ENCODE measurements at regions not wholly inside any gene's neighbourhood (a gene's known extent, or its start where the extent isn't known, plus 50 kb on each side); places are given as distances from the start of the nearest gene placed in this dataset.

DNA sequence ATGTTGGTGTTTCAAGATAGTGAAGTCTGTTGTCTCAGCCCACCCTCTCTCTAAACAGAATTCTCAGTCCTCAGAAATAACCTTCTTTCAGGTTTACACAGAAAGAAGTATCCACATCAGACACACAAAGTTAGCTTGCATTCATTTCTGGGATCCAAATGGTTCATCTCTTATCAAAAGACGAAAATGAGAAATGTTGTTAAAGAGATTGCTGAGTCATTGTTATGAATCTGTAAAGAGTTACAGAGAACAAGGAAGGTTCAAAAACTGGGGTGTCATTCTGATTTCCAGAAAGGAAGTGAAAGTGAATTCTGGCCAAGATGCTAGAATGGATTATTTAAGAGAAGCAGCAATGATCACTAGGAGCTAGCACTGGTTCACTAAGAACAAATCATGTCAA is 90.5 kb upstream of the ATXN1 start:
- no peak for DNase-seq (ENCODE audit: low spot score)

DNA sequence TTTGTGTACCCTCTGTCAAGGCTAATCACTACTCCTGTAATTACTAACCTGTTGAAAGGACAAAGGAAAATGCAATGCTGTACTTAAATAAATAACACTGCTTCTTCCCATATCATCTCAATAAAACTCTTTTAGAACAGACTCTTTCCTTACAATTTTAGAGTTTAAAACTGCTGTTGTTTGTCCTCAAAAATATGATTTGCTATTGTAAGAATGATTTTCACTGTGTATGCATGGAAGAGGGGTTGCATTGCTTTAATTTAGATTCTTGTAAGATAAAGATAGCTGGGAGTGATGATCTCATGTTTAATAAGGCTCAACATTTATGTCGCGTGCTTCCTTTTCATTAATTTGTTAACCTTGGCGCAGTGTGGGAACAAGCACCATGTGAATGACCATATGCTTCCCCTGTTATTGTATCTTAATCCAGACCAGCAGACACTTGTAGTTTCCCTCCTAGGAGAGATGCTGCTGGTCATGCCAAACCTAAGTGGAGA is 89.8 kb upstream of the ATXN1 start:
- no peak for DNase-seq (ENCODE audit: low spot score)

GRCh38 chr6:16850681-16851026 is 89.4 kb upstream of the ATXN1 start:
- DNase-seq (ENCODE audit: low spot score) = no peak

DNA sequence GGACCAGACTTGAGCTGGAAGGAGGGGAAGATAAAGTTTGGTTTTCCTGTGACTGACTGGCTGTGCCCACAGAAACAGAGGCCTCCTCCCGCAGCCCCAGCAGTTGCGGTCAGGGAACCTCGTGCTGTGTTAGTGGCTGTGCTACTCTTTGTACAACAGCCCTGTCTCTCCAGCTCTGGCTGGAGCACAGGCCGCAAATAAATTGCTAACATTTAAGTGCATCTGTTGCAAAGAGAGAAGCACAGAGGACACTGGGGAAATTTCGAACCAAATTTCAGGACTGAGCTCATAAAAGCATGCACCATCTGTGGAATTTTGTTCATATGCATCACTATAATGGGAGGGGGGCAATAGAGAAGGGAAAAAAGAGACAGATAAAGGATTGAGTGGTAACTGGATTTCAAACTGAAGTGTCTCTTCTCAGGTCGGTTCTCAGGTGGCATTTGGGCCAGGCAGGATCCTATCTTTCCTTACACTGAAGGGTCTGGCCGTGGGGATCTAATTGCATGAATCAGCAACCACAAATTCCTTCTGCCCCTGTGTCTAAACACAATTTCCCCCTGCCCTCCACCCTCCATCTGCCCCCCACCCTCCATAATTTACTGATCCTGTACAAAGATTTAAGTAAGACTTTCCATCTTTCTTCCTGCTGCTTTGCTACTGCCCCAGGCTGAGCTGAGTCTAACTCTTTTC is 88.9 kb upstream of the ATXN1 start:
- DNase-seq (ENCODE audit: low spot score) = no peak

GRCh38 chr6:16849280-16849987 is 88.2 kb upstream of the ATXN1 start:
- DNase-seq (ENCODE audit: low spot score) = no peak

GRCh38 chr6:16846399-16846778 is 85.1 kb upstream of the ATXN1 start:
- DNase-seq (ENCODE audit: low spot score) = no peak

DNA sequence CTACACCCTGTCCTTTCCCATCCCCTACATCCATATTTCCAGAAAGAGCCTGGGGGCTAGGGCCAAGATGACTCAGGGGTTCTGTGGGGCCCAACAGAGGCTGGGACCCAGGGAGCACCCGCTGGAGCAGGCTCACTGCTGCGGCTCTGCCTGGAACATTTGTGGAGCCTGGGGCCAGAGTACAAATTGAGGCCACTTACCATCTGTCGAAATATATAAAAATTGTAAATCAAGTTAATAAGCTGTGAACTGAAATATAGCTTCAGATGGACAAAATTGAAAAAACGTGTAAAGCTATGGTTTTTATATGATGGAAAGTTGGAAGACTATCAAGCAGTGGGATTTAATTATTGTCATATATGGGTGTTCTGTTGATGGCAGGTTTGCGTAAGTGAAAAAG is 82.9 kb upstream of the ATXN1 start:
- DNase-seq (ENCODE audit: low spot score) = no peak

DNA sequence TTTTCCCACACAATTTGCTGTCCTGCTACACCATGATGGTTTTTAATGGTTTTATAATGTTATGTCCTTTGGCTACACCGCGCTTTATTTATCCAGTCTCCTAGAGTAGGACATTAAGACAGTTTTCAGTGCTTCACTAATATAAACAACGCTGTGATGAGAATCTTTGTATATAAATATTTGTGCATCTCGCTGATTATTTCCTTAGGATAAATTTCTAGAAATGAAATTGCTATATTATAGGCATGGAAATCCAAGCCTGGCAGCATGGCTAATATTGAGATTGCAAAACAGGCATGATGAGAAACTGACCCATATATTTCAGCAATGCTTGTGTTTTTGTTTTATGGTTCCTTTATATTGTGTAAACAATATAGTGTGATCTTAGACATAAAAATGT is 81.4 kb upstream of the ATXN1 start:
- no peak for DNase-seq (ENCODE audit: low spot score)

DNA sequence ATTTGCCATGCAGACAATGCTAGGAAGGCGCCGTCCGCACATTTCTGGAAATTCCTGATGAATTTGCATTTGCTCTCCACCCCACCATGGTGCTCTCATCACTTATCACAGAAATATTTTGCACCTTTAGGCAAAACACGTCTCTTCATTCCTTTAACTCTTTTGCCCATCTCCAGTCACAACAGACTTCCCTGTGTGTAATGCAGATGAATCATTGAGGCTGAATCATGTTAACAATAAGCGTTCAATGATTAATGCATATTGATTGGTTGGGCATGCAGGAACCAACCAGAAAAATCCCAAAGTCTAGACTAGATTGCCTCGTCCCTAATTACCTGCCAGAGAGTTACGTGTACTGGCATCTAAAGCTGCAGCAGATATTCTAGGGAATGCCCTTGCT is 80.0 kb upstream of the ATXN1 start:
- DNase-seq (ENCODE audit: low spot score) = no peak

GRCh38 chr6:16840725-16841124 is 79.5 kb upstream of the ATXN1 start:
- no peak for DNase-seq (ENCODE audit: low spot score)

- no peak for DNase-seq (ENCODE audit: low spot score)
These were observed 79.0 kb upstream of the ATXN1 start for GRCh38 chr6:16840291-16840690.

DNA sequence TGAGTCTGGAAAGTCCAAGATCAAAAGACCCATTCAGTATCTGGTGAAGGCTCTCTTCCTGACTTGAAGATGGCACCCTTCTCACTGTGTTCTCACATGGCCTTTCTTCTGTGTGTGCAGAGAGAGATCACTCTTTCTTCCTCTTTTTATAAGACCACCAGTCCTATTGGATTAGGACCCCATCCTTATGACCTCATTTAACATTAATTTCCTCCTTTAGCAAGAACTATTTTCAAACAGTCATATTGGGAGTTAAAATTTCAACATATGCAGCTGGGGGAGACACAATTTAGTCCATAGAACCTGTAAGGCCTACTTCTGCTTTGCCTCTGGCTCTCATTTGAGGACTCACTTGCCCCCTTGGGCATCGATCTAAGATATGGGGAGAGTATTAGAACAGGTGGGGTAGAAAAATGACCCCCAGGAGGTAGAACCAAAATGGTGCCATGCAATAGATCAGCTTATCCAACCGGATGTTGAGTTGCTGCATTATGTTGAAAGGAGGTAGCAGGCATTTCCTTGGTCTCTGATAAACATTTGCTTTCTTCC is 78.4 kb upstream of the ATXN1 start:
- DNase-seq (ENCODE audit: low spot score) = no peak

- no peak for DNase-seq (ENCODE audit: low spot score)
These were observed 76.1 kb upstream of the ATXN1 start for GRCh38 chr6:16837217-16837972.

DNA sequence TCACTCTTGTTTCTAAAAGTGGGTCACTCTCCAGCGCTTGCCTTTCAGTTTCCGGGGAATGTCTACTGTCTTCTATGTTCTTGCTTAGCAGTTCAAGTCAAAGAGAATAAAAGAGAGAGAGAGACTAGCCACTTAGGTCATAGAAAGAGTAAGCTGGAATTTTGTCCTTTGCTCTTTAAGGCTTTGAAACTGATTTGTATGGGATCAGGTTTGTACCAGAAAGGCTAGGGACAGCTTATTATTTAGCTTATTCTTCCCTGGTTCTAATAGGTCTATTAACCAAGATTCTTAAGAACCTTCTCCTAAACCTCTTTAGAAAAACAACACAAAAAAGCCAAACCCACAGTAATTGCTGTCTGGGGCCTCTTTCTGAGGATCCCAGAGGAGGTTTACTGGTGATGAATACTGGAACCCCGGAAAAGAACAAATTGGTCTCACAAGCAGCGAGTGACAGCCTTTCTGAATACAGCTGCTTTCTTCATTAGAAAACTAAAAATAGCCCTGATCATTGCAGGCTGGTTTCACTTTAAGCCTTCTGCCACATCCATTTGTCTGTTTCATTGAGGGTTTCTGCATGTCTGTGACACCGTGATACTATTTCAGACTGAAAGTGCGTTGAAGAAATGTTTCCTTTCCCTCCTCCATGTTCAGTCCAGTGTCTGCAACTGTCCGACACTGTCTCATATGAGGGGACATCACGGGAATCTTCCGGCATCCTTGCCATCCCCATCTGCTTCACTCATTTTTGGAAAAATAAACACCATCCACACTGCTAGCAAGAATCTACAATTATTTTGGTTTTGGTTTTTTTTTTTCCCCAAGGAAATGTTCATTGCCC is 75.1 kb upstream of the ATXN1 start:
- no peak for DNase-seq (ENCODE audit: low spot score)

GRCh38 chr6:16834242-16834641 is 73.0 kb upstream of the ATXN1 start:
- no peak for DNase-seq (ENCODE audit: low spot score)

DNA sequence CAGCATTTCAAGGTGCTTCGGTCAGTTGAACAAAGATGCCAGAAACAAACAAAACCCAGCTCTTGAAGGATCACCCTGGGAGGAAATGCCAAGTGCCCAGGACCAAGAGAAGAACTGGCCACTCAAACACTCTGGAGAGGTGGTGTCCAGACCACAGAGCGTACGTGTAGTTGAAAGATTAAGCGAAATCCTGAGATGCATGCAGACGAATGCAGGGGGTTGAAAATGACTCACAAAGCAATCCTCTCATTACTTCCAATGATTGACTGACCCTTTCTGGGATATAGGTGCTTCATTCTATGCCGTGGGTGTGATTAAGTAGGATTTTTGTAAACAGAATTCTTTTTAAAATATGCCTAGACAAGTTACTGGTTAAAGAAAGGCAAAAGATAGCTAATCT is 71.5 kb upstream of the ATXN1 start:
- DNase-seq (ENCODE audit: low spot score) = no peak

GRCh38 chr6:16832043-16832567 is 70.8 kb upstream of the ATXN1 start:
- peak; percentile 4 for DNase-seq (ENCODE audit: low spot score)

GRCh38 chr6:16831136-16831535 is 69.9 kb upstream of the ATXN1 start:
- no peak for DNase-seq (ENCODE audit: low spot score)

- no peak for DNase-seq (ENCODE audit: low spot score)
These were observed 66.8 kb upstream of the ATXN1 start for GRCh38 chr6:16828058-16828457.

GRCh38 chr6:16827627-16828026 is 66.4 kb upstream of the ATXN1 start:
- DNase-seq (ENCODE audit: low spot score) = no peak

DNA sequence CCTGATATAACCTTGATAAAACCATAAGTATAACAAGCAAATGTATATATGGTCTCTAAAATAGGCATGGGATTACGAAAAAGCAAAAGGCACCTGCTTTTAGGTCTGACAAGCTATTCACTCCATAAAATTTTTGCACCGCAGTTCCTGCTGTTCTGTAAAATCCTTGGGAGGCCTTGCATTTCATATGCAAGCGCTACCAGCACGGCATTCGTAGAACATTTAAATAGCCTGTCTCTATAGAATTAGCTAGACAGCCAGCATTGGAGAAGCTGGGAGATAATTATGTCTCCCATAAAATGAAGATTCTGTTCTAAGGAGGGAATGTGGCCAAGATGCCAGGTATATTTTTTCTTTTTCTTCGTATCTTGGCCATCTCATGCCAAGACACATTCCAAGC is 64.5 kb upstream of the ATXN1 start:
- no peak for DNase-seq (ENCODE audit: low spot score)
